ENCODE measurements at regions not wholly inside any gene's neighbourhood (a gene's known extent, or its start where the extent isn't known, plus 50 kb on each side); places are given as distances from the start of the nearest gene placed in this dataset.

- no peak for TF ChIP-seq POLR2A (IDR thresholded peaks at IDR 0.05)
- TF ChIP-seq POLR2AphosphoS5 (IDR thresholded peaks at IDR 0.05): no peak
Observed at GRCh38 chr12:97659117-97659880, 196.7 kb downstream of the RMST start.

Measured in breast epithelium (tissue), 3 donors.